HCT116 (cell line): ENCODE measurements at regions not wholly inside any gene's neighbourhood (a gene's known extent, or its start where the extent isn't known, plus 50 kb on each side); places are given as distances from the start of the nearest gene placed in this dataset.

ENCODE experiments used
- ATAC-seq: fragments of 200-7000 bp; cut with Tn5 transposase; 2 replicates; pipeline ENCODE4 v1.9.1; 2020; ENCODE audit warnings: mild to moderate bottlenecking, moderate library complexity
- BruUV-seq: library from RNA; stranded (reverse); fragments of 400-500 nt; replicated peaks from 2 replicates; lab custom pipeline; 2021; lab: Mats Ljungman, UMichigan
- CTCF ChIA-PET: fragments of 300-600 bp; sonication (Branson Sonifier 250); formaldehyde crosslinking; loops from one replicate; lab custom pipeline; 2021; ENCODE audit warnings: antibody characterized with exemption; lab: Charles Lee
- POLR2A ChIA-PET: fragments of 300-600, 350-600 bp; sonication (Branson Sonifier 250); formaldehyde crosslinking; loops from one replicate; lab custom pipeline; 2021; ENCODE audit warnings: antibody characterized with exemption; lab: Charles Lee
- RAD21 ChIA-PET, 2 experiments: fragments of 300-600 bp; sonication (Branson Sonifier 250); formaldehyde crosslinking; loops; one replicate each; lab custom pipeline; 2023; ENCODE audit warnings: low total read pairs in 2 of 2; ENCODE audit not compliant: uncharacterized antibody in 2 of 2, unreplicated experiment in 2 of 2, low non-redundant PET in 1 of 2; lab: Charles Lee
- DNase-seq: peaks from one replicate; pipeline ENCODE4 v3.0.0-alpha.2; 2010; ENCODE audit warnings: low read depth, low spot score
- H2AFZ ChIP-seq: fragments of 200-600 bp; shearing (Covaris generic), sonication (generic); 2 replicates; pipeline ENCODE4 v1.6.1; 2017; ENCODE audit warnings: low read depth, mixed run types, mixed read lengths, antibody characterized with exemption, low read length; ENCODE audit not compliant: poor library complexity, severe bottlenecking
- H3K27ac ChIP-seq: 2 replicates; pipeline ENCODE4 v1.5.1; 2012; ENCODE audit warnings: low read depth, low read length
- H3K27me3 ChIP-seq: fragments of 200-600 bp; sonication (generic); 2 replicates; pipeline ENCODE4 v1.6.1; 2016; ENCODE audit warnings: mixed run types, low read length, mixed read lengths; ENCODE audit not compliant: insufficient read depth
- H3K36me3 ChIP-seq, 2 experiments: fragments of 200-500 bp in 1 of 2; fragments of 200-600 bp in 1 of 2; sonication (Bioruptor generic) in 1 of 2; sonication (generic) in 1 of 2; 2 replicates each; pipeline versions ENCODE4 v1.5.1 to v1.6.1; 2014 to 2016; ENCODE audit warnings: low read length in 2 of 2, inconsistent platforms in 1 of 2, mixed read lengths in 1 of 2, mixed run types in 1 of 2; ENCODE audit not compliant: insufficient read depth in 2 of 2, control insufficient read depth in 1 of 2
- H3K4me1 ChIP-seq, 2 experiments: fragments of 200-600 bp in 1 of 2; sonication (generic) in 1 of 2; 2 replicates each; pipeline versions ENCODE4 v1.5.1 to v1.6.1; 2012 to 2017; ENCODE audit warnings: low read length in 2 of 2, inconsistent platforms in 1 of 2, mild to moderate bottlenecking in 1 of 2, mixed read lengths in 1 of 2, mixed run types in 1 of 2, moderate library complexity in 1 of 2; ENCODE audit not compliant: insufficient read depth in 2 of 2, control insufficient read depth in 1 of 2
- H3K4me2 ChIP-seq: fragments of 200-600 bp; sonication (generic); 2 replicates; pipeline ENCODE4 v1.6.1; 2017; ENCODE audit warnings: mixed run types, low read length, mixed read lengths
- H3K4me3 ChIP-seq, 2 experiments: fragments of 200-600 bp in 1 of 2; sonication (generic) in 1 of 2; replicated peaks in 1 of 2; 2 replicates each; pipeline ENCODE4 v1.5.1; 2011 to 2016; ENCODE audit warnings: low read length in 2 of 2, control low read depth in 1 of 2, low read depth in 1 of 2, mild to moderate bottlenecking in 1 of 2, mixed read lengths in 1 of 2, mixed run types in 1 of 2
- H3K79me2 ChIP-seq: fragments of 200-600 bp; sonication (generic); 2 replicates; pipeline ENCODE4 v1.6.1; 2017; ENCODE audit warnings: mild to moderate bottlenecking, mixed run types, low read length, moderate library complexity, mixed read lengths; ENCODE audit not compliant: insufficient read depth
- H3K9ac ChIP-seq: fragments of 200-600 bp; sonication (generic); 2 replicates; pipeline ENCODE4 v1.6.1; 2016; ENCODE audit warnings: low read length, mixed read lengths
- H3K9me2 ChIP-seq: fragments of 200-600 bp; sonication (generic), shearing (Covaris generic); 2 replicates; pipeline ENCODE4 v1.6.1; 2017; ENCODE audit warnings: mixed run types, mild to moderate bottlenecking, moderate library complexity; ENCODE audit not compliant: insufficient read depth
- H3K9me3 ChIP-seq, 2 experiments: fragments of 200-500 bp in 1 of 2; fragments of 200-600 bp in 1 of 2; sonication (Bioruptor generic) in 1 of 2; sonication (generic) in 1 of 2; 2 replicates each; pipeline ENCODE4 v1.6.1; 2014 to 2017; ENCODE audit warnings: low read length in 2 of 2, mixed read lengths in 2 of 2, inconsistent platforms in 1 of 2, low read depth in 1 of 2, mild to moderate bottlenecking in 1 of 2, mixed run types in 1 of 2, moderate library complexity in 1 of 2; ENCODE audit not compliant: control insufficient read depth in 1 of 2, insufficient read depth in 1 of 2
- H4K20me1 ChIP-seq: fragments of 200-600 bp; sonication (generic), shearing (Covaris generic); 2 replicates; pipeline ENCODE4 v1.6.1; 2017; ENCODE audit warnings: mixed run types, mild to moderate bottlenecking, moderate library complexity; ENCODE audit not compliant: insufficient read depth
- CTCF ChIP-seq, 3 experiments: fragments of 200-600 bp in 1 of 3; sonication (generic) in 1 of 3; IDR thresholded peaks in 2 of 3; conservative IDR thresholded peaks in 1 of 3; 2 replicates each; pipeline ENCODE4 v1.5.1; 2012 to 2017; ENCODE audit warnings: low read depth in 2 of 3, low read length in 2 of 3, antibody characterized with exemption in 1 of 3, borderline replicate concordance in 1 of 3, control low read depth in 1 of 3, mild to moderate bottlenecking in 1 of 3, mixed read lengths in 1 of 3, mixed run types in 1 of 3, moderate library complexity in 1 of 3; ENCODE audit not compliant: insufficient read depth in 1 of 3
- ELF1 ChIP-seq: IDR thresholded peaks from 2 replicates; pipeline ENCODE4 v1.6.1; 2012; ENCODE audit warnings: low read depth, borderline replicate concordance
- EZH2 ChIP-seq: fragments of 200-600 bp; sonication (generic); IDR thresholded peaks from 2 replicates; pipeline ENCODE4 v1.6.1; 2017; ENCODE audit warnings: antibody characterized with exemption, mixed run types
- EZH2phosphoT487 ChIP-seq: fragments of 200-600 bp; IDR thresholded peaks from 2 replicates; pipeline ENCODE4 v1.6.1; 2018; ENCODE audit warnings: antibody characterized with exemption, borderline replicate concordance
- MAX ChIP-seq: IDR thresholded peaks from 2 replicates; pipeline ENCODE4 v1.6.1; 2012
- POLR2A ChIP-seq: IDR thresholded peaks from 2 replicates; pipeline ENCODE4 v1.7.0; 2011; ENCODE audit warnings: borderline replicate concordance; ENCODE audit not compliant: insufficient read depth, insufficient read length; ENCODE audit errors: extremely low read depth
- RAD21 ChIP-seq: IDR thresholded peaks from 2 replicates; pipeline ENCODE4 v1.6.1; 2012; ENCODE audit warnings: low read depth, mild to moderate bottlenecking
- REST ChIP-seq: IDR thresholded peaks from 2 replicates; pipeline ENCODE4 v1.6.1; 2012; ENCODE audit warnings: low read depth
- ZBTB33 ChIP-seq: IDR thresholded peaks from 2 replicates; pipeline ENCODE4 v1.6.1; 2011; ENCODE audit warnings: mild to moderate bottlenecking, low read length, moderate library complexity; ENCODE audit not compliant: insufficient replicate concordance; ENCODE audit errors: extremely low read depth
- ZNF274 ChIP-seq: fragments of 200-500 bp; sonication (Bioruptor generic); IDR thresholded peaks from 2 replicates; pipeline ENCODE4 v1.6.1; 2014; ENCODE audit warnings: mild to moderate bottlenecking, low read depth, low read length, inconsistent platforms
- intact Hi-C: fragments of 100-400 bp; cut with micrococcal nuclease; formaldehyde crosslinking; loops from 2 replicates; pipeline ENCODE4 v1.10.0; 2022

- TF ChIP-seq REST (no peak), ZNF274 (no peak), EZH2 (no peak), POLR2A (no peak)
- TF ChIP-seq, all 23 proteins: peak for 0
Observed at GRCh38 chr16:77596261-77596660, 126.1 kb upstream of the NUDT7 start (continued).

GRCh38 chr16:77599793-77600415, 122.4 kb upstream of the NUDT7 start:
- peak; percentile 80 for ATAC-seq
- DNase-seq = peak; percentile 19
- BruUV-seq = no TSS peak

More at GRCh38 chr16:77599793-77600415, 122.4 kb upstream of the NUDT7 start:
- Histone ChIP-seq H3K27ac (no peak overlapping the region), H3K4me3 (no peak overlapping the region), H3K27me3 (peaks cover 33% of the 10 kb centered on the region), H3K36me3 (no peaks in the 10 kb centered on the region), H3K9me2 (no peaks in the 10 kb centered on the region), H3K4me2 (no peak overlapping the region), H3K9ac (no peak overlapping the region), H4K20me1 (no peaks in the 10 kb centered on the region), H3K4me1 (no peaks in the 10 kb centered on the region), H2AFZ (no peak overlapping the region), H3K79me2 (no peaks in the 10 kb centered on the region), H3K9me3 (no peaks in the 10 kb centered on the region)
- intact Hi-C loops = loop anchor here (2.0 to 5.0 kb wide), 2 partner anchors 62 to 371 kb away; no protein-coding TSS in a partner anchor
- ChIA-PET RAD21 (no interaction called here), CTCF (no interaction called here), POLR2A (no interaction called here)
- TF ChIP-seq ZBTB33 = no peak
- TF ChIP-seq RAD21 = peak; percentile 52
- TF ChIP-seq ELF1 = no peak
- TF ChIP-seq ZNF274 = no peak
- TF ChIP-seq CTCF (IDR thresholded peaks at IDR 0.05 in 2 of 3, conservative IDR thresholded peaks at IDR 0.05 in 1 of 3; ENCODE audit: borderline replicate concordance in 1 of 3, insufficient read depth in 1 of 3, low read depth in 2 of 3, low read length in 2 of 3) = peak; percentile 49 to 85 (median 83); a peak in 5 of 6 replicates
- TF ChIP-seq EZH2phosphoT487 = no peak
- no peak for TF ChIP-seq MAX
